GM18870 (cell line): ENCODE measurements at regions not wholly inside any gene's neighbourhood (a gene's known extent, or its start where the extent isn't known, plus 50 kb on each side); places are given as distances from the start of the nearest gene placed in this dataset.
"Not testable (repeated sequence)": the region's sequence is repeated elsewhere in the genome, so short reads cannot be mapped to it uniquely, and the experiment has no call there.

Experiments used
- ATAC-seq: cut with Tn5 transposase; IDR thresholded peaks from one replicate; pipeline ENCODE4 v1.9.1; 2021; ENCODE audit warnings: moderate library complexity; ENCODE audit not compliant: unreplicated experiment

GRCh38 chr1:56135069-56135863, 444.1 kb downstream of the PLPP3 start:
- ATAC-seq: peak; percentile 60

- peak; percentile 61 for ATAC-seq
These were observed 445.6 kb downstream of the PLPP3 start for GRCh38 chr1:56133522-56134472.

GRCh38 chr1:56132520-56132919, 446.8 kb downstream of the PLPP3 start:
- ATAC-seq: no peak

GRCh38 chr1:56129837-56130236, 449.5 kb downstream of the PLPP3 start:
- ATAC-seq: no peak

GRCh38 chr1:56125316-56125715, 454.0 kb downstream of the PLPP3 start:
- ATAC-seq: no peak

GRCh38 chr1:56123826-56124225, 455.5 kb downstream of the PLPP3 start:
- no peak for ATAC-seq

GRCh38 chr1:56123421-56123820, 455.9 kb downstream of the PLPP3 start:
- ATAC-seq: no peak

GRCh38 chr1:56120021-56120420, 459.3 kb downstream of the PLPP3 start:
- no peak for ATAC-seq

GRCh38 chr1:56118676-56119075, 460.7 kb downstream of the PLPP3 start:
- not testable (repeated sequence) for ATAC-seq

GRCh38 chr1:56115701-56116100, 463.7 kb downstream of the PLPP3 start:
- no peak for ATAC-seq

- no peak for ATAC-seq
These were observed 465.7 kb downstream of the PLPP3 start for GRCh38 chr1:56113679-56114078.

- no peak for ATAC-seq
These were observed 472.1 kb downstream of the PLPP3 start for GRCh38 chr1:56107275-56107638.

- ATAC-seq: no peak
These were observed 472.7 kb downstream of the PLPP3 start for GRCh38 chr1:56106531-56107274.

GRCh38 chr1:56105397-56105796, 474.0 kb downstream of the PLPP3 start:
- no peak for ATAC-seq

- ATAC-seq: no peak
These were observed 479.5 kb downstream of the PLPP3 start for GRCh38 chr1:56099766-56100265.

GRCh38 chr1:56098946-56099345, 480.4 kb downstream of the PLPP3 start:
- ATAC-seq: no peak

- no peak for ATAC-seq
These were observed 481.6 kb downstream of the PLPP3 start for GRCh38 chr1:56097713-56098112.

- ATAC-seq: no peak
These were observed 483.4 kb downstream of the PLPP3 start for GRCh38 chr1:56095696-56096665.

GRCh38 chr1:56094168-56094567, 485.2 kb downstream of the PLPP3 start:
- ATAC-seq: no peak
